OCI-LY1 (cell line): ENCODE measurements at regions not wholly inside any gene's neighbourhood (a gene's known extent, or its start where the extent isn't known, plus 50 kb on each side); places are given as distances from the start of the nearest gene placed in this dataset.

Experiments
- H2AFZ ChIP-seq: fragments of 200-600 bp; sonication (generic), shearing (Covaris generic); 2 replicates; pipeline ENCODE4 v1.6.0; 2014; ENCODE audit warnings: antibody characterized with exemption, mild to moderate bottlenecking, low read length
- H3F3A ChIP-seq: fragments of 200-600 bp; sonication (generic), shearing (Covaris generic); 2 replicates; pipeline ENCODE4 v1.6.0; 2014; ENCODE audit warnings: mild to moderate bottlenecking, antibody characterized with exemption, low read length, moderate library complexity; ENCODE audit not compliant: insufficient read depth
- H3K27ac ChIP-seq: fragments of 200-600 bp; sonication (generic); 2 replicates; pipeline ENCODE4 v1.5.1; 2014; ENCODE audit warnings: low read length, mixed run types, mild to moderate bottlenecking, low read depth; ENCODE audit not compliant: poor library complexity, severe bottlenecking
- H3K27me3 ChIP-seq: fragments of 200-600 bp; sonication (generic); 2 replicates; pipeline ENCODE4 v1.6.0; 2014; ENCODE audit warnings: antibody characterized with exemption, mild to moderate bottlenecking, low read length, moderate library complexity; ENCODE audit not compliant: insufficient read depth
- H3K36me3 ChIP-seq: fragments of 200-600 bp; sonication (generic); 2 replicates; pipeline ENCODE4 v1.6.1; 2014; ENCODE audit warnings: mild to moderate bottlenecking, antibody characterized with exemption, low read length, moderate library complexity, mixed read lengths; ENCODE audit not compliant: insufficient read depth
- H3K4me1 ChIP-seq: fragments of 200-600 bp; sonication (generic); 2 replicates; pipeline ENCODE4 v1.5.1; 2014; ENCODE audit warnings: mild to moderate bottlenecking, low read length, moderate library complexity; ENCODE audit not compliant: insufficient read depth, severe bottlenecking
- H3K4me2 ChIP-seq: fragments of 200-600 bp; sonication (generic), shearing (Covaris generic); 2 replicates; pipeline ENCODE4 v1.6.1; 2014; ENCODE audit warnings: low read length
- H3K4me3 ChIP-seq: fragments of 200-600 bp; sonication (generic); 2 replicates; pipeline ENCODE4 v1.5.1; 2014; ENCODE audit warnings: low read length, low read depth, mild to moderate bottlenecking, mixed read lengths; ENCODE audit not compliant: poor library complexity, severe bottlenecking
- H3K79me2 ChIP-seq: fragments of 200-600 bp; shearing (Covaris generic); 2 replicates; pipeline ENCODE4 v1.6.1; 2016; ENCODE audit warnings: mixed run types, low read length, mixed read lengths; ENCODE audit not compliant: insufficient read depth
- H3K9ac ChIP-seq: fragments of 200-600 bp; sonication (generic), shearing (Covaris generic); 2 replicates; pipeline ENCODE4 v1.6.1; 2014; ENCODE audit warnings: mild to moderate bottlenecking, low read length, mixed read lengths
- H3K9me2 ChIP-seq: fragments of 200-600 bp; sonication (generic), shearing (Covaris generic); 2 replicates; pipeline ENCODE4 v1.6.1; 2014; ENCODE audit warnings: low read depth, mild to moderate bottlenecking, low read length, mixed read lengths
- H3K9me3 ChIP-seq: fragments of 200-600 bp; shearing (Covaris generic); 2 replicates; pipeline ENCODE4 v1.6.1; 2014; ENCODE audit warnings: low read length, mixed read lengths
- H4K20me1 ChIP-seq: fragments of 200-600 bp; sonication (generic), shearing (Covaris generic); 2 replicates; pipeline ENCODE4 v1.6.0; 2016; ENCODE audit warnings: mild to moderate bottlenecking, low read length; ENCODE audit not compliant: insufficient read depth
- EZH2 ChIP-seq: fragments of 200-600 bp; sonication (generic), shearing (Covaris generic); IDR thresholded peaks from 2 replicates; pipeline ENCODE4 v1.8.0; 2017; ENCODE audit warnings: borderline replicate concordance, mixed run types, mild to moderate bottlenecking, antibody characterized with exemption, low read length, moderate library complexity, mixed read lengths
- TF ChIP-seq, protein P1 (sequence below): fragments of 200-600 bp; sonication (generic), shearing (Covaris generic); IDR thresholded peaks from 2 replicates; pipeline ENCODE4 v1.5.1; 2017; ENCODE audit warnings: mild to moderate bottlenecking, antibody characterized with exemption, low read length, moderate library complexity, mixed read lengths

DNA sequence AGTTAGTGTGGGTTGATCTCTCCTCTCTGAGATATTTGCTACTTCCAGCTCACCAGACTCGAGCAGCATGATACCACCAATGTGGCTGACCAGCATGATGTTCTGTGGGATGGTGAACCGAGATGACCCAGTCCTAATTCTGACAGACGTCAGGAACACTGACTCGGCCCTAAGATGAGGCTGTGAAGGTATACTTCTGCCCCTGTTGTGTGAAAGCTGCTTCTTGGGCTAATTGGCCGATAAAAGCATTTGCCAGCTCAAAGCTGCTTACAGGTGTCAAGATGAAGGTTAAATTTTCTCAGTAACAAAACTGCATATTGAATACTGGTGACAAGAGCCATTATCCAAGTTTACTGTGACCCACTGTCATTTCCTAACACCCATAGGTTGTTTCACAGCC, 151.4 kb downstream of the BRD1 start:
- Histone ChIP-seq H2AFZ (no peak overlapping the region), H3K79me2 (no peaks in the 10 kb centered on the region), H4K20me1 (no peaks in the 10 kb centered on the region), H3K27ac (no peak overlapping the region), H3K9me2 (no peaks in the 10 kb centered on the region), H3F3A (no peaks in the 10 kb centered on the region), H3K9ac (no peak overlapping the region), H3K4me1 (no peaks in the 10 kb centered on the region), H3K27me3 (no peaks in the 10 kb centered on the region), H3K4me3 (no peak overlapping the region), H3K4me2 (no peak overlapping the region), H3K36me3 (no peaks in the 10 kb centered on the region), H3K9me3 (no peaks in the 10 kb centered on the region)
- TF ChIP-seq EZH2, result no peak
- TF ChIP-seq, protein P1, sequence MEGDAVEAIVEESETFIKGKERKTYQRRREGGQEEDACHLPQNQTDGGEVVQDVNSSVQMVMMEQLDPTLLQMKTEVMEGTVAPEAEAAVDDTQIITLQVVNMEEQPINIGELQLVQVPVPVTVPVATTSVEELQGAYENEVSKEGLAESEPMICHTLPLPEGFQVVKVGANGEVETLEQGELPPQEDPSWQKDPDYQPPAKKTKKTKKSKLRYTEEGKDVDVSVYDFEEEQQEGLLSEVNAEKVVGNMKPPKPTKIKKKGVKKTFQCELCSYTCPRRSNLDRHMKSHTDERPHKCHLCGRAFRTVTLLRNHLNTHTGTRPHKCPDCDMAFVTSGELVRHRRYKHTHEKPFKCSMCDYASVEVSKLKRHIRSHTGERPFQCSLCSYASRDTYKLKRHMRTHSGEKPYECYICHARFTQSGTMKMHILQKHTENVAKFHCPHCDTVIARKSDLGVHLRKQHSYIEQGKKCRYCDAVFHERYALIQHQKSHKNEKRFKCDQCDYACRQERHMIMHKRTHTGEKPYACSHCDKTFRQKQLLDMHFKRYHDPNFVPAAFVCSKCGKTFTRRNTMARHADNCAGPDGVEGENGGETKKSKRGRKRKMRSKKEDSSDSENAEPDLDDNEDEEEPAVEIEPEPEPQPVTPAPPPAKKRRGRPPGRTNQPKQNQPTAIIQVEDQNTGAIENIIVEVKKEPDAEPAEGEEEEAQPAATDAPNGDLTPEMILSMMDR, result no peak

GRCh38 chr22:49674479-49675050, 153.1 kb downstream of the BRD1 start:
- no peak overlapping the region for H2AFZ ChIP-seq
- H3K9me2 ChIP-seq, result no peaks in the 10 kb centered on the region
- H3K36me3 ChIP-seq, result no peaks in the 10 kb centered on the region; the same call in 1 of the 2 replicates
- peaks cover under 1% of the 10 kb centered on the region; the same call in 1 of the 2 replicates for H3K27me3 ChIP-seq
- H3K4me3 ChIP-seq, result no peak overlapping the region
- H3F3A ChIP-seq, result no peaks in the 10 kb centered on the region
- H4K20me1 ChIP-seq, result no peaks in the 10 kb centered on the region
- no peak overlapping the region for H3K4me2 ChIP-seq
- no peaks in the 10 kb centered on the region for H3K79me2 ChIP-seq
- TF ChIP-seq EZH2, result no peak
- TF ChIP-seq, protein P1, result no peak
- H3K27ac ChIP-seq, result no peak overlapping the region
- no peaks in the 10 kb centered on the region for H3K9me3 ChIP-seq
- no peak overlapping the region for H3K9ac ChIP-seq
- no peaks in the 10 kb centered on the region for H3K4me1 ChIP-seq

GRCh38 chr22:49673048-49673447, 154.6 kb downstream of the BRD1 start:
- Histone ChIP-seq H3K79me2 (no peaks in the 10 kb centered on the region), H3K4me2 (no peak overlapping the region), H3K9ac (no peak overlapping the region), H3K4me3 (no peak overlapping the region), H3K9me3 (no peaks in the 10 kb centered on the region), H3K27me3 (peaks cover 9% of the 10 kb centered on the region; the same call in 1 of the 2 replicates), H4K20me1 (no peaks in the 10 kb centered on the region), H2AFZ (no peak overlapping the region), H3K4me1 (no peaks in the 10 kb centered on the region), H3K36me3 (no peaks in the 10 kb centered on the region; the same call in 1 of the 2 replicates), H3K27ac (no peak overlapping the region), H3K9me2 (no peaks in the 10 kb centered on the region), H3F3A (no peaks in the 10 kb centered on the region)
- TF ChIP-seq, protein P1, result no peak
- no peak for TF ChIP-seq EZH2
